GM12878 (cell line): ENCODE measurements at regions not wholly inside any gene's neighbourhood (a gene's known extent, or its start where the extent isn't known, plus 50 kb on each side); places are given as distances from the start of the nearest gene placed in this dataset.

Experiments used
- BRCA1 ChIP-seq: IDR thresholded peaks from 2 replicates; pipeline ENCODE4 v1.6.1; 2011; ENCODE audit warnings: low read depth, low read length, improper control_type of control experiment
- CBFB ChIP-seq: IDR thresholded peaks from 2 replicates; pipeline ENCODE4 v1.6.1; 2016; ENCODE audit warnings: antibody characterized with exemption, low read depth
- PAX5 ChIP-seq: IDR thresholded peaks from 2 replicates; pipeline ENCODE4 v1.6.1; 2011; ENCODE audit warnings: low read depth, low read length, borderline replicate concordance
- PML ChIP-seq: IDR thresholded peaks from 2 replicates; pipeline ENCODE4 v1.6.1; 2012; ENCODE audit warnings: low read length, inconsistent platforms
- POLR2A ChIP-seq: IDR thresholded peaks from 2 replicates; pipeline ENCODE4 v1.6.1; 2011; ENCODE audit warnings: low read depth, mild to moderate bottlenecking, low read length
- POLR2AphosphoS5 ChIP-seq: IDR thresholded peaks from 2 replicates; pipeline ENCODE4 v1.6.1; 2011; ENCODE audit warnings: mild to moderate bottlenecking, low read length, inconsistent platforms
- RBBP5 ChIP-seq: fragments of 200-600 bp; sonication (generic); conservative IDR thresholded peaks from 2 replicates; pipeline ENCODE4 v1.6.1; 2016
- SIN3A ChIP-seq: IDR thresholded peaks from 2 replicates; pipeline ENCODE4 v1.6.1; 2012; ENCODE audit warnings: low read depth, low read length, improper control_type of control experiment
- TAF1 ChIP-seq: IDR thresholded peaks from 2 replicates; pipeline ENCODE4 v1.6.1; 2011; ENCODE audit warnings: mild to moderate bottlenecking, low read depth, low read length, borderline replicate concordance
- ZNF384 ChIP-seq: IDR thresholded peaks from 2 replicates; pipeline ENCODE4 v1.6.1; 2012; ENCODE audit warnings: low read depth, mild to moderate bottlenecking, low read length, improper control_type of control experiment, borderline replicate concordance
- TF ChIP-seq, protein P1 (sequence below), 3 experiments: IDR thresholded peaks in 2 of 3; conservative IDR thresholded peaks in 1 of 3; 2 replicates each; pipeline ENCODE4 v1.5.1; 2011; ENCODE audit warnings: low read depth in 3 of 3, low read length in 3 of 3, mild to moderate bottlenecking in 3 of 3, control low read depth in 2 of 3, moderate library complexity in 2 of 3, inconsistent platforms in 1 of 3, mixed read lengths in 1 of 3; ENCODE audit not compliant: control insufficient read depth in 2 of 3, insufficient read depth in 1 of 3; ENCODE audit errors: extremely low read depth in 1 of 3
- TF ChIP-seq, protein P2 (sequence below): IDR thresholded peaks from 2 replicates; pipeline ENCODE4 v1.6.1; 2011; ENCODE audit warnings: mild to moderate bottlenecking, low read depth, low read length, moderate library complexity; ENCODE audit not compliant: insufficient replicate concordance

GRCh38 chr14:83893447-83893846 is 1636.5 kb upstream of the FLRT2 start:
- TF ChIP-seq SIN3A (no peak), CBFB (no peak), PAX5 (no peak), ZNF384 (no peak), POLR2A (no peak), BRCA1 (no peak), POLR2AphosphoS5 (no peak), RBBP5 (no peak), PML (no peak), TAF1 (no peak)
- TF ChIP-seq, protein P1, sequence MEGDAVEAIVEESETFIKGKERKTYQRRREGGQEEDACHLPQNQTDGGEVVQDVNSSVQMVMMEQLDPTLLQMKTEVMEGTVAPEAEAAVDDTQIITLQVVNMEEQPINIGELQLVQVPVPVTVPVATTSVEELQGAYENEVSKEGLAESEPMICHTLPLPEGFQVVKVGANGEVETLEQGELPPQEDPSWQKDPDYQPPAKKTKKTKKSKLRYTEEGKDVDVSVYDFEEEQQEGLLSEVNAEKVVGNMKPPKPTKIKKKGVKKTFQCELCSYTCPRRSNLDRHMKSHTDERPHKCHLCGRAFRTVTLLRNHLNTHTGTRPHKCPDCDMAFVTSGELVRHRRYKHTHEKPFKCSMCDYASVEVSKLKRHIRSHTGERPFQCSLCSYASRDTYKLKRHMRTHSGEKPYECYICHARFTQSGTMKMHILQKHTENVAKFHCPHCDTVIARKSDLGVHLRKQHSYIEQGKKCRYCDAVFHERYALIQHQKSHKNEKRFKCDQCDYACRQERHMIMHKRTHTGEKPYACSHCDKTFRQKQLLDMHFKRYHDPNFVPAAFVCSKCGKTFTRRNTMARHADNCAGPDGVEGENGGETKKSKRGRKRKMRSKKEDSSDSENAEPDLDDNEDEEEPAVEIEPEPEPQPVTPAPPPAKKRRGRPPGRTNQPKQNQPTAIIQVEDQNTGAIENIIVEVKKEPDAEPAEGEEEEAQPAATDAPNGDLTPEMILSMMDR (IDR thresholded peaks at IDR 0.05 in 2 of 3, conservative IDR thresholded peaks at IDR 0.05 in 1 of 3; ENCODE audit: control insufficient read depth in 2 of 3, extremely low read depth in 1 of 3, insufficient read depth in 1 of 3, low read depth in 3 of 3, low read length in 3 of 3): no peak
- TF ChIP-seq, protein P2, sequence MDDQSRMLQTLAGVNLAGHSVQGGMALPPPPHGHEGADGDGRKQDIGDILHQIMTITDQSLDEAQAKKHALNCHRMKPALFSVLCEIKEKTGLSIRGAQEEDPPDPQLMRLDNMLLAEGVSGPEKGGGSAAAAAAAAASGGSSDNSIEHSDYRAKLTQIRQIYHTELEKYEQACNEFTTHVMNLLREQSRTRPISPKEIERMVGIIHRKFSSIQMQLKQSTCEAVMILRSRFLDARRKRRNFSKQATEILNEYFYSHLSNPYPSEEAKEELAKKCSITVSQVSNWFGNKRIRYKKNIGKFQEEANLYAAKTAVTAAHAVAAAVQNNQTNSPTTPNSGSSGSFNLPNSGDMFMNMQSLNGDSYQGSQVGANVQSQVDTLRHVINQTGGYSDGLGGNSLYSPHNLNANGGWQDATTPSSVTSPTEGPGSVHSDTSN: no peak
